ENCODE measurements at regions not wholly inside any gene's neighbourhood (a gene's known extent, or its start where the extent isn't known, plus 50 kb on each side); places are given as distances from the start of the nearest gene placed in this dataset.

GRCh38 chr10:94172332-94172731 is 178.6 kb downstream of the PLCE1 start:
- no peak for DNase-seq
- Histone ChIP-seq H3K9me3 (ENCODE audit: control insufficient read depth in 1 of 2, low read length in 2 of 2) (no peaks in the 10 kb centered on the region), H3K27ac (ENCODE audit: low read depth, low read length) (no peak overlapping the region), H3K27me3 (ENCODE audit: insufficient read depth, low read length) (no peaks in the 10 kb centered on the region), H3K4me1 (ENCODE audit: insufficient read depth, low read length) (no peaks in the 10 kb centered on the region), H3K4me3 (ENCODE audit: low read length in 2 of 2) (no peak overlapping the region), H3K36me3 (ENCODE audit: insufficient read depth, low read length) (no peaks in the 10 kb centered on the region)
- H3K27ac Mint-ChIP-seq, result no peak overlapping the region
- POLR2A ChIA-PET (ENCODE audit: partially characterized antibody), result no interaction called here
- no peak overlapping the region for H3K4me3 Mint-ChIP-seq
- CTCF ChIA-PET (ENCODE audit: partially characterized antibody), result no interaction called here
- H3K27me3 Mint-ChIP-seq, result peaks cover 2 to 10% of the 10 kb centered on the region in 2 donors
- H3K9me3 Mint-ChIP-seq, result no peaks in the 10 kb centered on the region
- no peaks in the 10 kb centered on the region for H3K36me3 Mint-ChIP-seq
- intact Hi-C loops (cut with micrococcal nuclease), result no loop called here
- no peaks in the 10 kb centered on the region for H3K4me1 Mint-ChIP-seq

DNA sequence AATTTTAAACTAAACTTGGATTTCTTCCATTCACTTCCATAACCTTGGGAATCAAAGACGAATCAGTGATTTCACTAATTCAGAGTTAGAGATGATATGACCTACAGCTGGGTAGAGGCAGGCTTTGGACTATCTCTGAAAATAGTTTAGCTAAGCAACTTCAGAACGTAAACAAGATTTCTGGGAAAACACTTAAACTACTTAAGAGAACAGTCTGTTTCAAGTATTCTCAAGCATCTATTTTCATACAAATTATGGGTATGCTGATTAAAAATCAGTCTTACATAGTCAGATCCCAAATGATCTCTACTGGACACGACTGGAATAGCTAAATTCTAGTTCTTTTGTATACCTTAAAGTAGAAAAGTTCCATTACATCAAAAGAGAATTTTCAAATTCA is 179.9 kb downstream of the PLCE1 start:
- ChIA-PET CTCF (ENCODE audit: partially characterized antibody) (no interaction called here), POLR2A (ENCODE audit: partially characterized antibody) (no interaction called here)
- H3K27me3 Mint-ChIP-seq, result peaks cover 2 to 9% of the 10 kb centered on the region in 2 donors
- H3K4me3 Mint-ChIP-seq, result no peak overlapping the region
- intact Hi-C loops (cut with micrococcal nuclease), result no loop called here
- Histone ChIP-seq H3K36me3 (ENCODE audit: insufficient read depth, low read length) (no peaks in the 10 kb centered on the region), H3K27ac (ENCODE audit: low read depth, low read length) (no peak overlapping the region), H3K27me3 (ENCODE audit: insufficient read depth, low read length) (no peaks in the 10 kb centered on the region), H3K9me3 (ENCODE audit: control insufficient read depth in 1 of 2, low read length in 2 of 2) (no peaks in the 10 kb centered on the region), H3K4me1 (ENCODE audit: insufficient read depth, low read length) (no peaks in the 10 kb centered on the region), H3K4me3 (ENCODE audit: low read length in 2 of 2) (no peak overlapping the region)
- no peaks in the 10 kb centered on the region for H3K9me3 Mint-ChIP-seq
- no peak overlapping the region for H3K27ac Mint-ChIP-seq
- no peak for DNase-seq
- no peaks in the 10 kb centered on the region for H3K4me1 Mint-ChIP-seq
- no peaks in the 10 kb centered on the region for H3K36me3 Mint-ChIP-seq

DNA sequence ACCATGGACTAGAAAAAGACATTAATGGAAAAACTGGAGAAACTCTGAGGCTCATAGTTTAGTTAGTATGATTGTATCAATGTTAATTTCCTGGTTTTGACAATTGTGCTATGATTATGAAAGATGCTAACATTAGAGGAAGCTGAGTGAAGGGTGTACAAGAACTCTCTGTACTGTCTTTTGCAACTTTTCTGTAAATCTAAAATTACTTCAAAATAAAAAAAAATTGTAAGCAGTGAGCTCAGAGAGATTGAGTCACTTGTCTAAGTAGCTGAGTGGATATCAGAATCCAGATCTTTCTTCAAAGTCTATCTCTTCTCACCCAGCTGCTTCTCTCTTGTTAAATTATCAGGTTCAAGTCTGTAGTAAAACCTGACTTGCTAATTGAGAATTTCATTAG is 181.1 kb downstream of the PLCE1 start:
- POLR2A ChIA-PET (ENCODE audit: partially characterized antibody), result no interaction called here
- DNase-seq, result no peak
- no peaks in the 10 kb centered on the region for H3K27me3 ChIP-seq (ENCODE audit: insufficient read depth, low read length)
- H3K9me3 ChIP-seq (ENCODE audit: control insufficient read depth in 1 of 2, low read length in 2 of 2), result no peaks in the 10 kb centered on the region
- Mint-ChIP-seq H3K4me3 (no peak overlapping the region), H3K9me3 (no peaks in the 10 kb centered on the region), H3K36me3 (no peaks in the 10 kb centered on the region), H3K4me1 (no peaks in the 10 kb centered on the region), H3K27me3 (peaks cover 2 to 6% of the 10 kb centered on the region in 2 donors), H3K27ac (no peak overlapping the region)
- intact Hi-C loops (cut with micrococcal nuclease), result no loop called here
- no peak overlapping the region for H3K4me3 ChIP-seq (ENCODE audit: low read length in 2 of 2)
- H3K27ac ChIP-seq (ENCODE audit: low read depth, low read length), result no peak overlapping the region
- CTCF ChIA-PET (ENCODE audit: partially characterized antibody), result no interaction called here
- H3K36me3 ChIP-seq (ENCODE audit: insufficient read depth, low read length), result no peaks in the 10 kb centered on the region
- no peaks in the 10 kb centered on the region for H3K4me1 ChIP-seq (ENCODE audit: insufficient read depth, low read length)

- Mint-ChIP-seq H3K4me1 (no peaks in the 10 kb centered on the region), H3K36me3 (no peaks in the 10 kb centered on the region), H3K9me3 (no peaks in the 10 kb centered on the region), H3K4me3 (no peak overlapping the region), H3K27me3 (peaks cover 2 to 6% of the 10 kb centered on the region in 2 donors), H3K27ac (no peak overlapping the region)
- Histone ChIP-seq H3K4me1 (ENCODE audit: insufficient read depth, low read length) (no peaks in the 10 kb centered on the region), H3K36me3 (ENCODE audit: insufficient read depth, low read length) (no peaks in the 10 kb centered on the region), H3K4me3 (ENCODE audit: low read length in 2 of 2) (no peak overlapping the region), H3K9me3 (ENCODE audit: control insufficient read depth in 1 of 2, low read length in 2 of 2) (no peaks in the 10 kb centered on the region), H3K27me3 (ENCODE audit: insufficient read depth, low read length) (no peaks in the 10 kb centered on the region), H3K27ac (ENCODE audit: low read depth, low read length) (no peak overlapping the region)
- no peak for DNase-seq
- intact Hi-C loops (cut with micrococcal nuclease), result no loop called here
- POLR2A ChIA-PET (ENCODE audit: partially characterized antibody), result no interaction called here
- CTCF ChIA-PET (ENCODE audit: partially characterized antibody), result no interaction called here
Measured at GRCh38 chr10:94178475-94179253, 184.1 kb downstream of the NOC3L start.

- ChIA-PET POLR2A (ENCODE audit: partially characterized antibody) (no interaction called here), CTCF (ENCODE audit: partially characterized antibody) (no interaction called here)
- Histone ChIP-seq H3K36me3 (ENCODE audit: insufficient read depth, low read length) (no peaks in the 10 kb centered on the region), H3K4me1 (ENCODE audit: insufficient read depth, low read length) (no peaks in the 10 kb centered on the region), H3K4me3 (ENCODE audit: low read length in 2 of 2) (no peak overlapping the region), H3K27ac (ENCODE audit: low read depth, low read length) (no peak overlapping the region), H3K27me3 (ENCODE audit: insufficient read depth, low read length) (no peaks in the 10 kb centered on the region), H3K9me3 (ENCODE audit: control insufficient read depth in 1 of 2, low read length in 2 of 2) (no peaks in the 10 kb centered on the region)
- Mint-ChIP-seq H3K36me3 (no peaks in the 10 kb centered on the region), H3K27me3 (peaks cover 5 to 6% of the 10 kb centered on the region in 2 donors), H3K9me3 (peaks cover 0 to 2% (median 0%) of the 10 kb centered on the region in 8 donors), H3K4me3 (no peak overlapping the region), H3K4me1 (no peaks in the 10 kb centered on the region), H3K27ac (no peak overlapping the region)
- DNase-seq, result no peak
- intact Hi-C loops (cut with micrococcal nuclease), result no loop called here
Measured at GRCh38 chr10:94180576-94180975, 182.2 kb downstream of the NOC3L start.

DNA sequence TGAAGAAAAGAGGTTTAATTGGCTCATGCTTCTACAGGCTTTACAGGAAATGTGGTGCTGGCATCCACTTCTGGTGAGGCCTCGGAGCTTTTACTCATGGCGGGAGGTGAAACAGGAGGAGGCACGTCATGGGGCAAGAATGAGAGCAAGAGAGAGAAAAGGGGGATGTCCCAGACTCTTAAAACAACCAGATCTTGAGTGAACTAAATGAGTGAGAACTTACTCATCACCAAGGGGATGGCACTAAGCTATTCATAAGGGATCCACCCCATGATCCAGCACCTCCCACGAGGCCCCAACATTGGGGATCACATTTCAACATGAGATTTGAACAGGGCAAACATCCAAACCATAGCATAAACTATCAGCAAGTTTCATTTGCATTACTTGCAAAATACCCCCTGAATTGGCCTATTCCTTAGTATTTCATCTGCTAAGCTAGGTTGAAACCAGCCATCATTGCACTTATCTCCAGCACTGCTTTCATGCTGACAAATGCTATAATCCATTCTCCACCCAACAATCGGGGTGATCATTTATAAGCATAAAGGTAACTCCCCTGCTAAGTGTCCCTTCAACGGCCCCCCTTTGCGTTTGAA is 179.0 kb downstream of the NOC3L start:
- H3K4me3 ChIP-seq (ENCODE audit: low read length in 2 of 2), result no peak overlapping the region

DNA sequence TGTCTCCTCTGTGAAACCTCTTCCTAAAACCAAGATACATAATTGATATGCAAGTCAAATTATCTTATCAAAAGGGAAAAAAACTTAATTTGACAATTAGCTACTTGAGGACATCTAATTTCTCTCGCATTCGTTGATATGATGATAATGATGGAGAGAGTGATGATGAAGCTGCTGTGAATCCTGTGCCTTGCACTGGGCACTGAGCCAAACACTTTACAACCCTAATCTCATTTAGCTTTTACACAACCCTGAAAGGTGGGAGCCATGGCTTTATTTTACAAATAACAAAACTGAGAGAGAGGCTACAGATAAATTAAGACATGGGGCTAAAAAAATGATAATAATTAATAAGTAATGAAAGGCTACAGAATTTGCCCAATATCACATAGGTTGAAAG is 176.0 kb downstream of the NOC3L start:
- Mint-ChIP-seq H3K9me3 (peaks cover 0 to 3% (median 0%) of the 10 kb centered on the region in 8 donors), H3K4me1 (no peaks in the 10 kb centered on the region), H3K27ac (no peak overlapping the region), H3K4me3 (no peak overlapping the region), H3K27me3 (peaks cover 4 to 5% of the 10 kb centered on the region in 2 donors), H3K36me3 (no peaks in the 10 kb centered on the region)
- DNase-seq, result no peak
- Histone ChIP-seq H3K4me3 (ENCODE audit: low read length in 2 of 2) (no peak overlapping the region), H3K9me3 (ENCODE audit: control insufficient read depth in 1 of 2, low read length in 2 of 2) (no peaks in the 10 kb centered on the region), H3K4me1 (ENCODE audit: insufficient read depth, low read length) (no peaks in the 10 kb centered on the region), H3K27ac (ENCODE audit: low read depth, low read length) (no peak overlapping the region), H3K36me3 (ENCODE audit: insufficient read depth, low read length) (no peaks in the 10 kb centered on the region), H3K27me3 (ENCODE audit: insufficient read depth, low read length) (no peaks in the 10 kb centered on the region)
- intact Hi-C loops (cut with micrococcal nuclease), result no loop called here
- POLR2A ChIA-PET (ENCODE audit: partially characterized antibody), result no interaction called here
- CTCF ChIA-PET (ENCODE audit: partially characterized antibody), result no interaction called here

More for the DNA sequence above, 179.0 kb downstream of the NOC3L start:
- Mint-ChIP-seq H3K36me3 (no peaks in the 10 kb centered on the region), H3K27ac (no peak overlapping the region), H3K4me1 (no peaks in the 10 kb centered on the region), H3K4me3 (no peak overlapping the region), H3K9me3 (peaks cover 0 to 2% (median 0%) of the 10 kb centered on the region in 8 donors), H3K27me3 (peaks cover 0 to 4% of the 10 kb centered on the region in 2 donors)
- no peak for DNase-seq
- H3K9me3 ChIP-seq (ENCODE audit: control insufficient read depth in 1 of 2, low read length in 2 of 2), result no peaks in the 10 kb centered on the region
- CTCF ChIA-PET (ENCODE audit: partially characterized antibody), result no interaction called here
- POLR2A ChIA-PET (ENCODE audit: partially characterized antibody), result no interaction called here
- H3K36me3 ChIP-seq (ENCODE audit: insufficient read depth, low read length), result no peaks in the 10 kb centered on the region
- H3K27ac ChIP-seq (ENCODE audit: low read depth, low read length), result no peak overlapping the region
- intact Hi-C loops (cut with micrococcal nuclease), result no loop called here
- H3K4me1 ChIP-seq (ENCODE audit: insufficient read depth, low read length), result no peaks in the 10 kb centered on the region
- H3K27me3 ChIP-seq (ENCODE audit: insufficient read depth, low read length), result no peaks in the 10 kb centered on the region

Measured in CD4-positive, alpha-beta memory T cell (primary cell).